ENCODE measurements at regions not wholly inside any gene's neighbourhood (a gene's known extent, or its start where the extent isn't known, plus 50 kb on each side); places are given as distances from the start of the nearest gene placed in this dataset.

GRCh38 chrX:39030636-39031035 is 229.4 kb downstream of the MID1IP1 start:
- H3K14ac ChIP-seq (ENCODE audit: low read length in 2 of 2): no peak overlapping the region
- no peaks in the 10 kb centered on the region for H3K27me3 ChIP-seq (ENCODE audit: control insufficient read depth in 1 of 2, insufficient read depth in 1 of 2, low read length in 2 of 2)
- H3K4me3 ChIP-seq (ENCODE audit: insufficient read depth in 1 of 2, low read depth in 1 of 2, low read length in 2 of 2): no peak overlapping the region
- no peak overlapping the region for H4K8ac ChIP-seq (ENCODE audit: low read length)
- H3K9me3 ChIP-seq (ENCODE audit: control insufficient read depth, low read length): peaks cover 45% of the 10 kb centered on the region
- WGBS: no CpG with 5 or more reads among the region's 2 CpGs
- H3K4me2 ChIP-seq (ENCODE audit: low read length, poor library complexity, severe bottlenecking): no peak overlapping the region
- H3K23ac ChIP-seq (ENCODE audit: low read length in 2 of 2): no peak overlapping the region
- DNase-seq: no peak
- H2BK5ac ChIP-seq (ENCODE audit: low read depth, low read length, poor library complexity, severe bottlenecking): no peak overlapping the region
- no peaks in the 10 kb centered on the region for H3K4me1 ChIP-seq (ENCODE audit: control insufficient read depth, insufficient read depth, low read depth, low read length)
- no peak overlapping the region for H2BK15ac ChIP-seq (ENCODE audit: low read depth, poor library complexity, severe bottlenecking)
- no peaks in the 10 kb centered on the region for H3K36me3 ChIP-seq (ENCODE audit: control insufficient read depth in 1 of 2, insufficient read depth in 2 of 2, low read depth in 1 of 2, low read length in 2 of 2)
- H2BK120ac ChIP-seq (ENCODE audit: low read depth, low read length): no peak overlapping the region
- no peak overlapping the region for H4K91ac ChIP-seq (ENCODE audit: low read length)
- no peak overlapping the region for H2BK12ac ChIP-seq (ENCODE audit: low read length in 2 of 2)
- no peak overlapping the region for H3K27ac ChIP-seq (ENCODE audit: low read length, poor library complexity, severe bottlenecking)
- H3K9ac ChIP-seq (ENCODE audit: low read length): no peak overlapping the region
- no peak overlapping the region for H2AK5ac ChIP-seq (ENCODE audit: low read length, severe bottlenecking)
- no peak overlapping the region for H3K18ac ChIP-seq (ENCODE audit: low read depth in 1 of 2, low read length in 2 of 2)
- H3K4ac ChIP-seq (ENCODE audit: low read depth in 1 of 2, low read length in 2 of 2): no peak overlapping the region
- no peaks in the 10 kb centered on the region for H3K79me1 ChIP-seq (replicated peaks; ENCODE audit: low read length, poor library complexity, severe bottlenecking)
- H2AFZ ChIP-seq (ENCODE audit: low read depth, low read length): no peak overlapping the region

GRCh38 chrX:39039890-39040289 is 238.6 kb downstream of the MID1IP1 start:
- H2AFZ ChIP-seq (ENCODE audit: low read depth, low read length): no peak overlapping the region
- 100% methylated on average over 1 of the region's 1 CpG for WGBS

GRCh38 chrX:39043838-39044550 is 242.7 kb downstream of the MID1IP1 start:
- Histone ChIP-seq H3K4me1 (ENCODE audit: control insufficient read depth, insufficient read depth, low read depth, low read length) (no peaks in the 10 kb centered on the region), H4K91ac (ENCODE audit: low read length) (no peak overlapping the region), H2AFZ (ENCODE audit: low read depth, low read length) (no peak overlapping the region), H2BK5ac (ENCODE audit: low read depth, low read length, poor library complexity, severe bottlenecking) (no peak overlapping the region), H3K4me2 (ENCODE audit: low read length, poor library complexity, severe bottlenecking) (no peak overlapping the region), H3K18ac (ENCODE audit: low read depth in 1 of 2, low read length in 2 of 2) (no peak overlapping the region), H3K14ac (ENCODE audit: low read length in 2 of 2) (no peak overlapping the region), H3K79me1 (replicated peaks; ENCODE audit: low read length, poor library complexity, severe bottlenecking) (no peaks in the 10 kb centered on the region), H2AK5ac (ENCODE audit: low read length, severe bottlenecking) (no peak overlapping the region), H4K8ac (ENCODE audit: low read length) (no peak overlapping the region), H3K9me3 (ENCODE audit: control insufficient read depth, low read length) (no peaks in the 10 kb centered on the region), H3K23ac (ENCODE audit: low read length in 2 of 2) (no peak overlapping the region), H3K36me3 (ENCODE audit: control insufficient read depth in 1 of 2, insufficient read depth in 2 of 2, low read depth in 1 of 2, low read length in 2 of 2) (no peaks in the 10 kb centered on the region), H3K4me3 (ENCODE audit: insufficient read depth in 1 of 2, low read depth in 1 of 2, low read length in 2 of 2) (no peak overlapping the region), H2BK12ac (ENCODE audit: low read length in 2 of 2) (no peak overlapping the region), H3K9ac (ENCODE audit: low read length) (no peak overlapping the region), H2BK15ac (ENCODE audit: low read depth, poor library complexity, severe bottlenecking) (no peak overlapping the region), H3K27ac (ENCODE audit: low read length, poor library complexity, severe bottlenecking) (no peak overlapping the region), H3K4ac (ENCODE audit: low read depth in 1 of 2, low read length in 2 of 2) (no peak overlapping the region), H2BK120ac (ENCODE audit: low read depth, low read length) (no peak overlapping the region), H3K27me3 (ENCODE audit: control insufficient read depth in 1 of 2, insufficient read depth in 1 of 2, low read length in 2 of 2) (peaks cover 0 to 38% of the 10 kb centered on the region in 2 experiments)
- no peak for DNase-seq
- 100% methylated on average over 1 of the region's 2 CpGs for WGBS

More at GRCh38 chrX:39039890-39040289, 238.6 kb downstream of the MID1IP1 start:
- H3K27me3 ChIP-seq (ENCODE audit: control insufficient read depth in 1 of 2, insufficient read depth in 1 of 2, low read length in 2 of 2): peaks cover 0 to 34% of the 10 kb centered on the region in 2 experiments
- H4K8ac ChIP-seq (ENCODE audit: low read length): no peak overlapping the region
- H3K23ac ChIP-seq (ENCODE audit: low read length in 2 of 2): no peak overlapping the region
- no peak overlapping the region for H4K91ac ChIP-seq (ENCODE audit: low read length)
- no peaks in the 10 kb centered on the region for H3K36me3 ChIP-seq (ENCODE audit: control insufficient read depth in 1 of 2, insufficient read depth in 2 of 2, low read depth in 1 of 2, low read length in 2 of 2)
- no peak overlapping the region for H3K27ac ChIP-seq (ENCODE audit: low read length, poor library complexity, severe bottlenecking)
- no peak overlapping the region for H2BK120ac ChIP-seq (ENCODE audit: low read depth, low read length)
- no peak overlapping the region for H3K4ac ChIP-seq (ENCODE audit: low read depth in 1 of 2, low read length in 2 of 2)
- H3K9ac ChIP-seq (ENCODE audit: low read length): no peak overlapping the region
- H2AK5ac ChIP-seq (ENCODE audit: low read length, severe bottlenecking): no peak overlapping the region
- no peak for DNase-seq
- no peaks in the 10 kb centered on the region for H3K4me1 ChIP-seq (ENCODE audit: control insufficient read depth, insufficient read depth, low read depth, low read length)
- H3K18ac ChIP-seq (ENCODE audit: low read depth in 1 of 2, low read length in 2 of 2): no peak overlapping the region
- no peak overlapping the region for H3K4me3 ChIP-seq (ENCODE audit: insufficient read depth in 1 of 2, low read depth in 1 of 2, low read length in 2 of 2)
- no peak overlapping the region for H3K14ac ChIP-seq (ENCODE audit: low read length in 2 of 2)
- H3K9me3 ChIP-seq (ENCODE audit: control insufficient read depth, low read length): peaks cover 3% of the 10 kb centered on the region
- H2BK5ac ChIP-seq (ENCODE audit: low read depth, low read length, poor library complexity, severe bottlenecking): no peak overlapping the region
- no peak overlapping the region for H2BK12ac ChIP-seq (ENCODE audit: low read length in 2 of 2)
- no peak overlapping the region for H3K4me2 ChIP-seq (ENCODE audit: low read length, poor library complexity, severe bottlenecking)
- no peaks in the 10 kb centered on the region for H3K79me1 ChIP-seq (replicated peaks; ENCODE audit: low read length, poor library complexity, severe bottlenecking)
- no peak overlapping the region for H2BK15ac ChIP-seq (ENCODE audit: low read depth, poor library complexity, severe bottlenecking)

- H3K18ac ChIP-seq (ENCODE audit: low read depth in 1 of 2, low read length in 2 of 2): no peak overlapping the region
- H3K14ac ChIP-seq (ENCODE audit: low read length in 2 of 2): no peak overlapping the region
- no peak overlapping the region for H3K4me2 ChIP-seq (ENCODE audit: low read length, poor library complexity, severe bottlenecking)
- no peaks in the 10 kb centered on the region for H3K4me1 ChIP-seq (ENCODE audit: control insufficient read depth, insufficient read depth, low read depth, low read length)
- H3K9me3 ChIP-seq (ENCODE audit: control insufficient read depth, low read length): no peaks in the 10 kb centered on the region
- DNase-seq: no peak
- no peak overlapping the region for H4K91ac ChIP-seq (ENCODE audit: low read length)
- H2BK5ac ChIP-seq (ENCODE audit: low read depth, low read length, poor library complexity, severe bottlenecking): no peak overlapping the region
- H3K79me1 ChIP-seq (replicated peaks; ENCODE audit: low read length, poor library complexity, severe bottlenecking): no peaks in the 10 kb centered on the region
- H3K9ac ChIP-seq (ENCODE audit: low read length): no peak overlapping the region
- H2BK15ac ChIP-seq (ENCODE audit: low read depth, poor library complexity, severe bottlenecking): no peak overlapping the region
- H3K27ac ChIP-seq (ENCODE audit: low read length, poor library complexity, severe bottlenecking): no peak overlapping the region
- no peak overlapping the region for H2AK5ac ChIP-seq (ENCODE audit: low read length, severe bottlenecking)
- H3K23ac ChIP-seq (ENCODE audit: low read length in 2 of 2): no peak overlapping the region
- H3K27me3 ChIP-seq (ENCODE audit: control insufficient read depth in 1 of 2, insufficient read depth in 1 of 2, low read length in 2 of 2): peaks cover 0 to 27% of the 10 kb centered on the region in 2 experiments
- H2BK120ac ChIP-seq (ENCODE audit: low read depth, low read length): no peak overlapping the region
- H3K36me3 ChIP-seq (ENCODE audit: control insufficient read depth in 1 of 2, insufficient read depth in 2 of 2, low read depth in 1 of 2, low read length in 2 of 2): no peaks in the 10 kb centered on the region
- no peak overlapping the region for H2AFZ ChIP-seq (ENCODE audit: low read depth, low read length)
- no peak overlapping the region for H2BK12ac ChIP-seq (ENCODE audit: low read length in 2 of 2)
- H3K4ac ChIP-seq (ENCODE audit: low read depth in 1 of 2, low read length in 2 of 2): no peak overlapping the region
- 100% methylated on average over 2 of the region's 2 CpGs for WGBS
- no peak overlapping the region for H4K8ac ChIP-seq (ENCODE audit: low read length)
- no peak overlapping the region for H3K4me3 ChIP-seq (ENCODE audit: insufficient read depth in 1 of 2, low read depth in 1 of 2, low read length in 2 of 2)
These were observed 245.9 kb downstream of the MID1IP1 start for GRCh38 chrX:39047174-39047573.
